Ishikawa (cell line): ENCODE measurements at regions not wholly inside any gene's neighbourhood (a gene's known extent, or its start where the extent isn't known, plus 50 kb on each side); places are given as distances from the start of the nearest gene placed in this dataset.

Experiments used
- CREB1 ChIP-seq: IDR thresholded peaks from 2 replicates; pipeline ENCODE4 v1.6.1; 2012; ENCODE audit warnings: low read depth
- EP300 ChIP-seq: IDR thresholded peaks from 2 replicates; pipeline ENCODE4 v1.6.1; 2012; ENCODE audit warnings: borderline replicate concordance
- MAX ChIP-seq: IDR thresholded peaks from 2 replicates; pipeline ENCODE4 v1.6.1; 2012
- TAF1 ChIP-seq: IDR thresholded peaks from 2 replicates; pipeline ENCODE4 v1.6.1; 2012; ENCODE audit warnings: low read depth, mild to moderate bottlenecking
- USF1 ChIP-seq: IDR thresholded peaks from 2 replicates; pipeline ENCODE4 v1.6.1; 2012
- YY1 ChIP-seq: IDR thresholded peaks from 2 replicates; pipeline ENCODE4 v1.6.1; 2012; ENCODE audit warnings: low read depth
- ZBTB7A ChIP-seq: IDR thresholded peaks from 2 replicates; pipeline ENCODE4 v1.6.1; 2012; ENCODE audit warnings: low read depth

GRCh38 chrX:57977992-57978391, 67.7 kb upstream of the ZXDA start:
- TF ChIP-seq YY1 = no peak
- no peak for TF ChIP-seq MAX
- TF ChIP-seq USF1 = no peak

- TF ChIP-seq USF1 = no peak
- no peak for TF ChIP-seq EP300
- TF ChIP-seq MAX = no peak
- TF ChIP-seq CREB1 = no peak
- TF ChIP-seq ZBTB7A = no peak
- TF ChIP-seq TAF1 = no peak
- no peak for TF ChIP-seq YY1
Observed at GRCh38 chrX:57964975-57965374, 54.7 kb upstream of the ZXDA start.
